ENCODE measurements at regions not wholly inside any gene's neighbourhood (a gene's known extent, or its start where the extent isn't known, plus 50 kb on each side); places are given as distances from the start of the nearest gene placed in this dataset.

- TF ChIP-seq CTCF (conservative IDR thresholded peaks at IDR 0.05 in 1 of 2, IDR thresholded peaks at IDR 0.05 in 1 of 2; ENCODE audit: low read depth in 1 of 2, low read length in 2 of 2) (no peak), EZH2 (IDR thresholded peaks at IDR 0.05; ENCODE audit: low read length, missing control alignments) (no peak)
These were observed 874.9 kb downstream of the GRID1 start for GRCh38 chr10:85491652-85492051.

All from fibroblast of lung (primary cell).